ENCODE measurements at regions not wholly inside any gene's neighbourhood (a gene's known extent, or its start where the extent isn't known, plus 50 kb on each side); places are given as distances from the start of the nearest gene placed in this dataset.

DNA sequence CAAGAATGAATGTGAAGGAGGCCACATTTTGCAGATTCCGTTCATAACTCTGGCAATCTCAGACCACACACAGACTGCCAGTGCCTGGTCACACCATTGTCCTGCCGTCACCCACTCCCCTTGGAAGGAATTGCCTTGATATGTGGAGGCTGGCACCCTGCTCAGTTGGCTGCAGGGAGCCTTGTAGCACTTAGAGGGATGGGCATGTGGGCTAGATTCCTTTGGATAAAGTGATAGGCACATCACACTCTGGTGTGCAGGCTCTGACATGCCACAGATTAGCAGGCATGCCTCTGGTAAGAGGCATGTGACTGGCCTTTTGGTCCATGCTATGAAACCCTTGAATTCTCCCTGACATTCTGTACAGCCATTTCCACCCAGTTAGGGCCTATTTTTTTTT is 254.6 kb upstream of the PIK3R1 start:
- Histone ChIP-seq H3K4me3 (no peak overlapping the region), H3K9me3 (ENCODE audit: low read depth) (no peaks in the 10 kb centered on the region), H3K79me2 (ENCODE audit: low read depth) (no peaks in the 10 kb centered on the region), H3K4me1 (peaks cover 19% of the 10 kb centered on the region), H3F3A (ENCODE audit: low read depth) (peaks cover 7% of the 10 kb centered on the region), H3K36me3 (no peaks in the 10 kb centered on the region), H2AFZ (replicated peaks) (no peak overlapping the region), H3K27ac (no peak overlapping the region), H4K20me1 (ENCODE audit: low read depth) (no peaks in the 10 kb centered on the region), H3K4me2 (no peak overlapping the region), H3K27me3 (no peaks in the 10 kb centered on the region), H3K9ac (no peak overlapping the region)
- DNase-seq (ENCODE audit: low spot score), result no peak
- Mint-ChIP-seq H3K27ac (no peak overlapping the region), H3K36me3 (no peaks in the 10 kb centered on the region), H3K4me1 (peaks cover 22% of the 10 kb centered on the region), H3K9me3 (no peaks in the 10 kb centered on the region), H3K27me3 (ENCODE audit: insufficient read depth, low read depth) (peaks cover 5% of the 10 kb centered on the region), H3K4me3 (no peak overlapping the region)
- TF ChIP-seq CTCF (IDR thresholded peaks at IDR 0.05) (no peak), EZH2 (IDR thresholded peaks at IDR 0.05) (no peak), EZH2phosphoT487 (IDR thresholded peaks at IDR 0.05) (no peak)

DNA sequence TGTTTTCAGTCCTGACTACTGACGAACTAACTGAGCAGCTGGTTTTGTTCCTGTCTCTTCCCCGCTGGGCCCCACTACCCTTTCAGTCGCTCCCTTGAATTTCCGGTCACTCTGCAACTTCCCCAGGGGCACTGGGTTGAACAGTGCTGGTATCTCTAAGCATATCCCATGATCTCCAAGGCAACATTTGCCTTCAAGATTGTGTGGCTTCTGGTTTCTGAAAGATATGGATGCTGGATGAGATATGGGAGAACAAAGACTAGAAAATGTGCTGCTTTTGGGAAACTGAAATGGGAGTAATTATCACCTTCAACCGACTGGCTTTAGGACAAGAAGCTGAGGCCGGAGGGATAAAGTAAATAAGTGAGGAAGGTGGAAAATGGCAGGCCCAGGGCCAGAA is 258.2 kb upstream of the PIK3R1 start:
- Histone ChIP-seq H3K27me3 (no peaks in the 10 kb centered on the region), H3K9me3 (ENCODE audit: low read depth) (no peaks in the 10 kb centered on the region), H3K4me3 (no peak overlapping the region), H3K36me3 (no peaks in the 10 kb centered on the region), H3F3A (ENCODE audit: low read depth) (peaks cover 7% of the 10 kb centered on the region), H3K9ac (no peak overlapping the region), H2AFZ (replicated peaks) (peak overlapping the region; percentile 91), H4K20me1 (ENCODE audit: low read depth) (no peaks in the 10 kb centered on the region), H3K79me2 (ENCODE audit: low read depth) (no peaks in the 10 kb centered on the region), H3K27ac (no peak overlapping the region), H3K4me1 (peaks cover 19% of the 10 kb centered on the region), H3K4me2 (peak overlapping the region; percentile 49)
- peak; percentile 19 for DNase-seq (ENCODE audit: low spot score)
- no peak for TF ChIP-seq EZH2 (IDR thresholded peaks at IDR 0.05)
- TF ChIP-seq CTCF (IDR thresholded peaks at IDR 0.05), result no peak
- no peak for TF ChIP-seq EZH2phosphoT487 (IDR thresholded peaks at IDR 0.05)
- H3K27me3 Mint-ChIP-seq (ENCODE audit: insufficient read depth, low read depth), result peaks cover 5% of the 10 kb centered on the region
- no peak overlapping the region for H3K4me3 Mint-ChIP-seq
- H3K27ac Mint-ChIP-seq, result no peak overlapping the region
- peaks cover 15% of the 10 kb centered on the region for H3K4me1 Mint-ChIP-seq
- H3K36me3 Mint-ChIP-seq, result no peaks in the 10 kb centered on the region
- no peaks in the 10 kb centered on the region for H3K9me3 Mint-ChIP-seq

DNA sequence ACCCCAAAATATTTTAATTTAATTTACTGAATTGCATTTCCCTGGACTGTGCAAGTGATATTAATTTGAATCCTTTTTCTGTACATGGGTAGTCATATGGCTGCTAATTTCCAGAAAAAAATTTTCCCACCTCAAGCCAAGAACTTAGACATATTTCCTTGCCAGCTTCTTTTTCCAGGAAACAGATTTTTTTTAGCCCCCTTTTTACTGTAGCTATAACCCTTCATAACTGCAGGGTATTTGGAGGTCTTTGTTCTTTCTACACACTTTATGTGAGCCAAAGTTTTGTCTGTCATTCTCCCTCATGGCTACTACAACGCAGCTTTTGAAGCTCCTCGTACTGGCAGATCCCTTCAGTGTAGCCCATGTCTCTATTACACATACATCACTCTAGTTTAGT is 261.2 kb upstream of the PIK3R1 start:
- H3K36me3 Mint-ChIP-seq, result no peaks in the 10 kb centered on the region
- no peaks in the 10 kb centered on the region for H3K9me3 ChIP-seq (ENCODE audit: low read depth)
- H3K27ac Mint-ChIP-seq, result no peak overlapping the region
- H3K27me3 ChIP-seq, result no peaks in the 10 kb centered on the region
- H3K36me3 ChIP-seq, result no peaks in the 10 kb centered on the region
- no peaks in the 10 kb centered on the region for H3K9me3 Mint-ChIP-seq
- H3K9ac ChIP-seq, result no peak overlapping the region
- H3K27ac ChIP-seq, result no peak overlapping the region
- H2AFZ ChIP-seq (replicated peaks), result no peak overlapping the region
- H3K4me3 ChIP-seq, result no peak overlapping the region
- TF ChIP-seq EZH2phosphoT487 (IDR thresholded peaks at IDR 0.05) (no peak), CTCF (IDR thresholded peaks at IDR 0.05) (no peak), EZH2 (IDR thresholded peaks at IDR 0.05) (no peak)
- H3F3A ChIP-seq (ENCODE audit: low read depth), result peaks cover 7% of the 10 kb centered on the region
- no peak overlapping the region for H3K4me2 ChIP-seq
- H3K79me2 ChIP-seq (ENCODE audit: low read depth), result no peaks in the 10 kb centered on the region
- H3K27me3 Mint-ChIP-seq (ENCODE audit: insufficient read depth, low read depth), result peaks cover 5% of the 10 kb centered on the region
- H3K4me1 Mint-ChIP-seq, result peaks cover 8% of the 10 kb centered on the region
- H3K4me3 Mint-ChIP-seq, result no peak overlapping the region
- no peaks in the 10 kb centered on the region for H4K20me1 ChIP-seq (ENCODE audit: low read depth)
- no peak for DNase-seq (ENCODE audit: low spot score)
- H3K4me1 ChIP-seq, result peaks cover 15% of the 10 kb centered on the region

All from neural progenitor cell (in vitro differentiated cells).